Neural progenitor cell (in vitro differentiated cells): ENCODE measurements at regions not wholly inside any gene's neighbourhood (a gene's known extent, or its start where the extent isn't known, plus 50 kb on each side); places are given as distances from the start of the nearest gene placed in this dataset.

Experiments
- EZH2 ChIP-seq: fragments of 200-600 bp; sonication (generic); IDR thresholded peaks from 2 replicates; pipeline ENCODE4 v1.6.1; 2017; ENCODE audit warnings: antibody characterized with exemption, mild to moderate bottlenecking, moderate library complexity
- EZH2phosphoT487 ChIP-seq: fragments of 200-600 bp; sonication (generic); IDR thresholded peaks from 2 replicates; pipeline ENCODE4 v1.6.1; 2017; ENCODE audit warnings: antibody characterized with exemption
- TF ChIP-seq, protein P1 (sequence below): fragments of 200-600 bp; sonication (generic); IDR thresholded peaks from 2 replicates; pipeline ENCODE4 v1.5.1; 2017; ENCODE audit warnings: antibody characterized with exemption, mild to moderate bottlenecking

DNA sequence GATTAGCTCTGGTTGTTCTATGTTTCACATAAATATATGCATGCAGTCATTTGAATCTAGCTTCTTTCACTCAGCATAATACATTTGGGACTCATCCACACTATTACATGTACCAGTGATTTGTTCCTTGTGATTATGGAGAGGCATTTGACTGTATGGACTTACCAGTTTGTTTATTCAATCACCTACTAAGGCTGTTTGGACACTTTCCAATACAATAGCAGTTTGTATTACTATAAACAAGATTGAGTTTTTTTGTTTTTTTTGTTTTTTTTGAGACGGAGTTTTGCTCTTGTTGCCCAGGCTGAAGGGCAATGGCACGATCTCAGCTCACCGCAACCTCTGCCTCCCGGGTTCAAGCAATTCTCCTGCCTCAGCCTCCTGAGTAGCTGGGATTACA is 109.8 kb upstream of the DST start:
- TF ChIP-seq, protein P1, sequence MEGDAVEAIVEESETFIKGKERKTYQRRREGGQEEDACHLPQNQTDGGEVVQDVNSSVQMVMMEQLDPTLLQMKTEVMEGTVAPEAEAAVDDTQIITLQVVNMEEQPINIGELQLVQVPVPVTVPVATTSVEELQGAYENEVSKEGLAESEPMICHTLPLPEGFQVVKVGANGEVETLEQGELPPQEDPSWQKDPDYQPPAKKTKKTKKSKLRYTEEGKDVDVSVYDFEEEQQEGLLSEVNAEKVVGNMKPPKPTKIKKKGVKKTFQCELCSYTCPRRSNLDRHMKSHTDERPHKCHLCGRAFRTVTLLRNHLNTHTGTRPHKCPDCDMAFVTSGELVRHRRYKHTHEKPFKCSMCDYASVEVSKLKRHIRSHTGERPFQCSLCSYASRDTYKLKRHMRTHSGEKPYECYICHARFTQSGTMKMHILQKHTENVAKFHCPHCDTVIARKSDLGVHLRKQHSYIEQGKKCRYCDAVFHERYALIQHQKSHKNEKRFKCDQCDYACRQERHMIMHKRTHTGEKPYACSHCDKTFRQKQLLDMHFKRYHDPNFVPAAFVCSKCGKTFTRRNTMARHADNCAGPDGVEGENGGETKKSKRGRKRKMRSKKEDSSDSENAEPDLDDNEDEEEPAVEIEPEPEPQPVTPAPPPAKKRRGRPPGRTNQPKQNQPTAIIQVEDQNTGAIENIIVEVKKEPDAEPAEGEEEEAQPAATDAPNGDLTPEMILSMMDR: no peak
- TF ChIP-seq EZH2 (no peak), EZH2phosphoT487 (no peak)
